Lower leg skin (tissue), 4 donors: ENCODE measurements at regions not wholly inside any gene's neighbourhood (a gene's known extent, or its start where the extent isn't known, plus 50 kb on each side); places are given as distances from the start of the nearest gene placed in this dataset.

Source experiments
- DNase-seq, 2 donors: peaks; one replicate each; pipeline ENCODE4 v3.0.0-alpha.2; 2019; ENCODE audit warnings: low spot score in 2 of 2
- H3K4me3 ChIP-seq: fragments of 200-600 bp; sonication (generic); 2 replicates; pipeline ENCODE4 v1.5.1; 2017; ENCODE audit warnings: mild to moderate bottlenecking, low read depth; ENCODE audit not compliant: poor library complexity, severe bottlenecking
- POLR2A ChIP-seq, 2 donors: fragments of 450-650 bp; IDR thresholded peaks; one replicate each; pipeline ENCODE4 v1.6.1; 2016 to 2017; ENCODE audit warnings: antibody characterized with exemption in 2 of 2, mild to moderate bottlenecking in 1 of 2, moderate library complexity in 1 of 2
- WGBS, 2 donors: methylation state at CpG; one replicate each; pipeline ENCODE4 v1.1.5; 2018; 5-methylcytosine and 5-hydroxymethylcytosine counted together
- intact Hi-C: fragments of 100-400 bp; cut with DNase I; formaldehyde crosslinking; loops from one replicate; pipeline ENCODE4 v1.15.0; 2023; ENCODE audit warnings: low total_unique reads
- TF ChIP-seq, protein P1 (sequence below), 3 donors: fragments of 450-650 bp; IDR thresholded peaks; one replicate each; pipeline ENCODE4 v1.5.1; 2016; ENCODE audit warnings: antibody characterized with exemption in 3 of 3, mild to moderate bottlenecking in 3 of 3, moderate library complexity in 2 of 3

DNA sequence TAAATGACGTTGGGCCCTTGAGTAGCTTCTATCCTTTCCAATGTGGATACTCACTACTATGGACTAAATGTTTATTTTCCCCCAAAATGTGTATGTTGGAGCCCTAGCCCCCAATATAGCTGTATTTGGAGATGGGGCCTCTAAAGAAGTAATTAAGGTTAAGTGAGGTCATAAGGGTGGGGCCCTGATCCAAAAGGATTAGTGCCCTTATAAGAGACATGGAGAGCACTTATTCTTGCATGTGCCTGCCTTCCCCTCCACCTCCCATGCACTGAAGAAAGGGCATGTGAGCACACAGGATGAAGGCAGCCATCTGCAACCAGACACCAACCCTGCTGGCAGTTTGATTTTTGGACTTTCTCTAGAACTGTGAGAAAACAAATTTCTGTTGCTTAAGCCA is 115.7 kb upstream of the MED13 start:
- DNase-seq = peak in 1 of 2 donors; percentile 14
- intact Hi-C loops = no loop called here
- WGBS, 2 donors = 79 to 88% methylated on average over 1 of the region's 1 CpG
- no peak for TF ChIP-seq POLR2A (IDR thresholded peaks at IDR 0.05)
- no peak overlapping the region for H3K4me3 ChIP-seq

DNA sequence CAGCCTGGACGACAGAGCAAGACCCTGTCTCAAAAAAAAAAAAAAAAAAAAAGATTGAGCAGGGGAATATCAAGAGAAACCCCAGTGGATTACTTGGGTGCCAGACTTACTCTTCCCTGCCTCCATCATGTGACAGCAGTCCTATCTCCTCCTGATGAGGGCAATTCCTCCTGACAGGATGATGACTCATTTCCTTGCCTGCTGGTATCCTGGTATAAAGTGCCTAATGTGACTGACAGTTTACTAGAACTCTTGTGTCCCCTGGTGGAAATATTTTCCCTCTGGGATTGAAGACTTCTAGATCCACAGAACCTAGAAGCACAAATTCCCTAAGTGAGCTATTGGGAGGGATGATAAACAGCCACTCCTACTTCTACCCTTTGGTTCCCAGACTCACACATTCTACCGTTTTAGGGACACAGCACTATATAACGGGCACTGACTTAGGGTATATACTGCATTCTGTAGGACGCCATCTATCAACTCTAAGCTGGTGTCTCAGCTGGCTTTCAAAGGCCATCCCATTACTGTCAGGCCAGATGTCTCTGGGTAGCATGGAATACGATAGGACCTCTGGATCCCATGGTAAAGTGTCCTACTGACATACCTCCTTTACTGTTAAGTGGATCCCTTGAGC is 114.6 kb upstream of the MED13 start:
- intact Hi-C loops = no loop called here
- TF ChIP-seq, protein P1, sequence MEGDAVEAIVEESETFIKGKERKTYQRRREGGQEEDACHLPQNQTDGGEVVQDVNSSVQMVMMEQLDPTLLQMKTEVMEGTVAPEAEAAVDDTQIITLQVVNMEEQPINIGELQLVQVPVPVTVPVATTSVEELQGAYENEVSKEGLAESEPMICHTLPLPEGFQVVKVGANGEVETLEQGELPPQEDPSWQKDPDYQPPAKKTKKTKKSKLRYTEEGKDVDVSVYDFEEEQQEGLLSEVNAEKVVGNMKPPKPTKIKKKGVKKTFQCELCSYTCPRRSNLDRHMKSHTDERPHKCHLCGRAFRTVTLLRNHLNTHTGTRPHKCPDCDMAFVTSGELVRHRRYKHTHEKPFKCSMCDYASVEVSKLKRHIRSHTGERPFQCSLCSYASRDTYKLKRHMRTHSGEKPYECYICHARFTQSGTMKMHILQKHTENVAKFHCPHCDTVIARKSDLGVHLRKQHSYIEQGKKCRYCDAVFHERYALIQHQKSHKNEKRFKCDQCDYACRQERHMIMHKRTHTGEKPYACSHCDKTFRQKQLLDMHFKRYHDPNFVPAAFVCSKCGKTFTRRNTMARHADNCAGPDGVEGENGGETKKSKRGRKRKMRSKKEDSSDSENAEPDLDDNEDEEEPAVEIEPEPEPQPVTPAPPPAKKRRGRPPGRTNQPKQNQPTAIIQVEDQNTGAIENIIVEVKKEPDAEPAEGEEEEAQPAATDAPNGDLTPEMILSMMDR (IDR thresholded peaks at IDR 0.05) = no peak
- TF ChIP-seq POLR2A (IDR thresholded peaks at IDR 0.05) = no peak
- DNase-seq = peak in 1 of 2 donors; percentile 5
- WGBS, 2 donors = 85 to 90% methylated on average over 5 of the region's 5 CpGs
- no peak overlapping the region for H3K4me3 ChIP-seq

DNA sequence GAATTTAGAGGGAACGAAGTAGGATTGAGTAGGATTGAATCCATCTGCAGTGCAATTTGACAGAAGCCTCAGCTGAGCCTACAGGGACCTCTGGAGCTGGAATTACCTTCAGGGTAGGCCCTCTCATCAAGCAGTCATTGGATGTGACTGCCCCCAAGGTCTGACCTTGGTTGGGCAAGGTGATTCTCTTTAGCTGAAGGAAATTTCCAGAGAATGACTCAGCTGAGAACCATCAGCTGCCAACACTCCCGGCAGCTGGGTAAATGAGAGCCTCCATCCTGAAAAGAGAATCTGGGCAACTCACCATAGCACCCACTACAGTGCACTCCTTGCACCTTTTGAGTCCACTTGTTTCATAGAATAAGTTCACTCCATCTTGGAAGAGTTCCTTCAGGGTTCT is 113.5 kb upstream of the MED13 start:
- intact Hi-C loops = no loop called here
- TF ChIP-seq, protein P1 (IDR thresholded peaks at IDR 0.05) = no peak
- no peak for TF ChIP-seq POLR2A (IDR thresholded peaks at IDR 0.05)
- 65 to 82% methylated on average over 2 of the region's 2 CpGs for WGBS, 2 donors

DNA sequence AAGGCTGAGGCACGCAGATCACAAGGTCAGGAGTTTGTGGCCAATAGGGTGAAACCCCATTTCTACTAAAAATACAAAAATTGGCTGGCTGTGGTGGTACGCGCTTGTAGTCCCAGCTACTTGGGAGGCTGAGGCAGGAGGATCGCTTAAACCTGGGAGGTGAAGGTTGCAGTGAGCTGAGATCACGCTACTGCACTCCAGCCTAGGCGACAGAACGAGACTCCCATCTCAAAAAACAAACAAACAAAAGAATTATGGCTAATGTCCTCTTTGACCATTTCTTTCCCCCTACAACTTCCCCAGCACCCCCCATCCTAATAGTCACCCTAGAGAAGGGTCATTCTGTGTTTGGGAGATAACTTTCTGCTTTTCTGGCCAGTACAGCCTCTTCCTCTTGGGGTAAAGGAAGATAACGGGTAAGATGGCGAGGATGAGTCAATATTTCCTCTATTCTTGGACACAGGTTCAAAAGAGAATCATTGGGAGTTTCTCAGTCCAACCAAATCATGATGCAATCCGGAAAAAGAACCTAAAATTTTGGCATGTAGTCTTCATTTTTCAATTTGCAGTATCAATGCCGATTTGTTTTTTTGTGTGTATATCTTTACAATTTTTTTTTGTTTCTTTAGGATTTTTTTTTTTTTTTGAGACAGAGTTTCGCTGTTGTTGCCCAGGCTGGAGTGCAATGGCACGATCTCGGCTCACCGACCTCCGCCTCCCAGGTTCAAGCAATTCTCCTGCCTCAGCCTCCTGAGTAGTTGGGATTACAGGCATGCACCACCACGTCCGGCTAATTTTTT is 107.6 kb upstream of the MED13 start:
- intact Hi-C loops = no loop called here
- no peak overlapping the region for H3K4me3 ChIP-seq
- peak in 1 of 2 donors; percentile 56 for DNase-seq
- no peak for TF ChIP-seq POLR2A (IDR thresholded peaks at IDR 0.05)
- TF ChIP-seq, protein P1 (IDR thresholded peaks at IDR 0.05) = no peak
- 86 to 88% methylated on average over 18 of the region's 18 CpGs for WGBS, 2 donors

More for the DNA sequence above, 113.5 kb upstream of the MED13 start:
- H3K4me3 ChIP-seq = no peak overlapping the region
- DNase-seq = no peak

DNA sequence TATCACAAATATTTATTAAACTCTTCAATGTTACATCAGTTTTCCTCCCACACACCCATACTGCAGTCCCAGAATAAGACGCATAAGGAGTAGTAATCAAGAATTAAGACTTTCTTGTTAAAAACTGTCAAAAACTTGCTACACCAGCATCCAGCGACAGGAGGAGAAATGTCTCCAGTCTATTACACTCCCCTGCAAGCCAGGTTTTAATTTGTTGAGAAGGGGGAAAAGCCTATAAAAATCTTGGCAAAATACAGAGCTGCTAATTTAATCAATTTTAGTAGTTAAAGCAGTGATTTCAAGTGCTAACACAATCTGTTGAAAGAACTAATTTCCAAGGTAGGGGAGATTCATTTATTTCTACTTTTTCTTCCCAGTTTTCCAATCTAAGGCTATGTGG is 102.0 kb upstream of the MED13 start:
- WGBS, 2 donors = 82 to 86% methylated on average over 2 of the region's 2 CpGs
- DNase-seq = no peak

More for the DNA sequence above, 102.0 kb upstream of the MED13 start:
- H3K4me3 ChIP-seq = no peak overlapping the region
- no peak for TF ChIP-seq POLR2A (IDR thresholded peaks at IDR 0.05)
- TF ChIP-seq, protein P1 (IDR thresholded peaks at IDR 0.05) = no peak
- intact Hi-C loops = no loop called here
